ENCODE measurements at regions not wholly inside any gene's neighbourhood (a gene's known extent, or its start where the extent isn't known, plus 50 kb on each side); places are given as distances from the start of the nearest gene placed in this dataset.

DNA sequence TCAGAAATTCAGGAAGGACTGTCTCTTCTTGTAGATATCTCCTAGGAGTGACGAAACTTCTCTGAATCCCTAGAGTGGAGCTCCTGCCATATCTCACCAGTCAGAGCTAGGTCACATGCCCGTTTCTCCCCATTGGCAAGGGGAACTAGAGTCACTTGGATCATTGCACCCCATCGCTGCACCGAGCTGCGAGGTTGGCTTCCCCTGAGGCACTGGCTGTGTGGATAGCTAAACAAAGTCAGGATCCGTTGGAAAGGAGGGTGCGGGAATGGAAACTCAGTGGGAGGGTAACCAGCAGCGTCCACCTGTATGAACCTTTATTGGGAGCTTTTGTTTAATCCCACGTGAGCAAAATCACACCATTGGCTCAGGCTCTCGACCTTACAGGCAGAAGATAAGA is 283.8 kb downstream of the BRD1 start:
- intact Hi-C loops (cut with DNase I): no loop called here
- Histone ChIP-seq H3K27me3 (peaks cover 0 to 4% (median 0%) of the 10 kb centered on the region in 9 donors), H3K27ac (no peak overlapping the region), H3K36me3 (no peaks in the 10 kb centered on the region), H3K4me1 (no peaks in the 10 kb centered on the region), H3K4me3 (no peak overlapping the region), H3K9me3 (peaks cover 0 to 6% (median 0%) of the 10 kb centered on the region in 12 donors)
- WGBS, 4 donors: 79 to 84% (median 83%) methylated on average over 10 of the region's 10 CpGs
- no peak for ATAC-seq
- DNase-seq: no peak
- TF ChIP-seq, protein P1, sequence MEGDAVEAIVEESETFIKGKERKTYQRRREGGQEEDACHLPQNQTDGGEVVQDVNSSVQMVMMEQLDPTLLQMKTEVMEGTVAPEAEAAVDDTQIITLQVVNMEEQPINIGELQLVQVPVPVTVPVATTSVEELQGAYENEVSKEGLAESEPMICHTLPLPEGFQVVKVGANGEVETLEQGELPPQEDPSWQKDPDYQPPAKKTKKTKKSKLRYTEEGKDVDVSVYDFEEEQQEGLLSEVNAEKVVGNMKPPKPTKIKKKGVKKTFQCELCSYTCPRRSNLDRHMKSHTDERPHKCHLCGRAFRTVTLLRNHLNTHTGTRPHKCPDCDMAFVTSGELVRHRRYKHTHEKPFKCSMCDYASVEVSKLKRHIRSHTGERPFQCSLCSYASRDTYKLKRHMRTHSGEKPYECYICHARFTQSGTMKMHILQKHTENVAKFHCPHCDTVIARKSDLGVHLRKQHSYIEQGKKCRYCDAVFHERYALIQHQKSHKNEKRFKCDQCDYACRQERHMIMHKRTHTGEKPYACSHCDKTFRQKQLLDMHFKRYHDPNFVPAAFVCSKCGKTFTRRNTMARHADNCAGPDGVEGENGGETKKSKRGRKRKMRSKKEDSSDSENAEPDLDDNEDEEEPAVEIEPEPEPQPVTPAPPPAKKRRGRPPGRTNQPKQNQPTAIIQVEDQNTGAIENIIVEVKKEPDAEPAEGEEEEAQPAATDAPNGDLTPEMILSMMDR (IDR thresholded peaks at IDR 0.05): no peak
- no peak for TF ChIP-seq POLR2A (IDR thresholded peaks at IDR 0.05)

DNA sequence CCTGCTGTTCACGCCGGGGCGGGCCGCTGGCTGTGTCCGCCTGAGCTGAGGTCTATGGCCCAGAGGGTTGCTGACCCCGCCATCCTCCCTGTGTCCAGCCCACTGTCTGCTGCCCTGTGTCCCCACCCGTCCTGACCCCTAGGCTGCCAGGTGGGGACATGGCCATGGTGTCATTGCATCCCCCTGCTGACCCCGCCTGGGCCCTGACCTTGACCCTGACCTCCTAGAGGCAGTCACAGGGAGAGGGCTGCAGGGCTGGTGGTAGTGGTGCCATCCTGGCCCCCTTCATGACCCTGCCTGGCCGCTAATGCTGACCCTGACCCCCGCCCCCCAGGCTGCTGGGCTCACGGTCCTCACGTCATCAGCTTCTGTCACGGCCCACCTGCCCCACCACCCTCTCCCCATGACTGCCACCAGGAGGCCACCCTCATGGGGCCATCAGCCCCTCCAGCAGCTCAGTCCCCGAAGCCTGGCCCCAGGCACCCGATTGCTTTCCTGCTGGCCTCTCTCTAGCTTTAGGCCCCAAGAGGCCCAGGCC is 285.9 kb downstream of the BRD1 start:
- no peak for DNase-seq
- H3K36me3 ChIP-seq: no peaks in the 10 kb centered on the region
- H3K9me3 ChIP-seq: peaks cover 0 to 3% (median 0%) of the 10 kb centered on the region in 12 donors
- H3K4me3 ChIP-seq: no peak overlapping the region
- WGBS, 4 donors: 81 to 92% (median 89%) methylated on average over 9 to 15 of the region's 15 CpGs
- no peak for ATAC-seq
- intact Hi-C loops (cut with DNase I): no loop called here
- H3K27ac ChIP-seq: no peak overlapping the region
- H3K27me3 ChIP-seq: no peaks in the 10 kb centered on the region
- H3K4me1 ChIP-seq: no peaks in the 10 kb centered on the region
- TF ChIP-seq, protein P1 (IDR thresholded peaks at IDR 0.05): no peak
- TF ChIP-seq POLR2A (IDR thresholded peaks at IDR 0.05): no peak

DNA sequence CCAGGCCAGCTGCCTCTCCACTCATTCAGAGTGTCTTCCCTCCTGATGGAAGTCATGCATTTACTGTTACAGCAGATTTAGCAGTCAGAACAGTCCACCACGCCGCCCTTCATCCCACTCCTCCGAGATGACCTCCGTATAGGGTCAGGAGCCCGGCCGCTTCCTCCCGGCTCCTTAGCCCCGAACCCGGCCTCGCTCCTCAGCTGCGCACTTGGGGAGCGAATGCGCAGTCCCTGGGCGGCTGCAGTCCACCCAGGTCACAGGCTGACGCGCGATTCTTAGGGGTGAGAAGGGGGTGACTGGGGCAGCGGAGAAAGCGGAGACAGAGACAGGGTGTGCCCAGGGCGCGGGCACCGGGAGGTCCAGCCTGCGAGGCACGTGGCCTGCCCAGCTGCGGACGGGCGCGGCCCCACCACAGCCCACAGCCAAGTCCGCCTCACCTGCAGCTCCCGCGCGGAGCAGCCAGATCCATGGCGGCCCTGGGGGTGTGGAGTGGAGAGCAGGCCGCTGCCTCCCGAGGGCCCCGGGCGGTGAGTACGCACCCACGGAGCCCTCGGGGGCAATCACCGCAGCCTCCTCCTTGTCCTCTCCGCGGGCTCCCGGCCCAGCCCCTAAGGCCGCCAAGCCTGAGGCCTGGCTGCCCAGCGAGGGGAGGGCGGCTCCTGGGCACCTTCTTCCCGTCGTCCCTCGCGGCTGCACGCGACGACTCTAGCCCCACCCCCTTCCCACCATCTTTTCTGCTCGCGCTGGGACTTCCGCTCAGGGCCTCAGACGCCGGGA is 286.6 kb downstream of the BRD1 start:
- H3K27ac ChIP-seq: no peak overlapping the region
- intact Hi-C loops (cut with DNase I): no loop called here
- TF ChIP-seq, protein P1 (IDR thresholded peaks at IDR 0.05): no peak
- no peak for TF ChIP-seq POLR2A (IDR thresholded peaks at IDR 0.05)
- peaks cover 0 to 3% (median 0%) of the 10 kb centered on the region in 9 donors for H3K27me3 ChIP-seq
- DNase-seq: no peak
- WGBS, 4 donors: 95 to 97% (median 96%) methylated on average over 47 to 59 of the region's 59 CpGs
- no peaks in the 10 kb centered on the region for H3K9me3 ChIP-seq
- ATAC-seq: no peak
- no peak overlapping the region for H3K4me3 ChIP-seq
- H3K36me3 ChIP-seq: no peaks in the 10 kb centered on the region
- H3K4me1 ChIP-seq: no peaks in the 10 kb centered on the region

- no peaks in the 10 kb centered on the region for H3K9me3 ChIP-seq
- TF ChIP-seq POLR2A (IDR thresholded peaks at IDR 0.05): no peak
- TF ChIP-seq, protein P1 (IDR thresholded peaks at IDR 0.05): no peak
- WGBS, 4 donors: 79 to 86% (median 84%) methylated on average over 21 to 23 of the region's 23 CpGs
- no peak overlapping the region for H3K4me3 ChIP-seq
- no peak for DNase-seq
- H3K36me3 ChIP-seq: no peaks in the 10 kb centered on the region
- intact Hi-C loops (cut with DNase I): no loop called here
- no peaks in the 10 kb centered on the region for H3K4me1 ChIP-seq
- H3K27ac ChIP-seq: no peak overlapping the region
- peaks cover 0 to 11% (median 0%) of the 10 kb centered on the region in 9 donors for H3K27me3 ChIP-seq
- no peak for ATAC-seq
These were observed 287.4 kb downstream of the BRD1 start for GRCh38 chr22:49540084-49540912.

Measured in heart left ventricle (tissue), 16 donors.